ENCODE measurements at regions not wholly inside any gene's neighbourhood (a gene's known extent, or its start where the extent isn't known, plus 50 kb on each side); places are given as distances from the start of the nearest gene placed in this dataset.

GRCh38 chr11:69380451-69380901, 86.5 kb downstream of the MYEOV start (continued):
- TF ChIP-seq CTCF (IDR thresholded peaks at IDR 0.05 in 2 of 3, conservative IDR thresholded peaks at IDR 0.05 in 1 of 3; ENCODE audit: borderline replicate concordance in 1 of 3, insufficient read depth in 1 of 3, low read depth in 2 of 3, low read length in 2 of 3), result no peak

GRCh38 chr11:69380921-69381581, 87.1 kb downstream of the MYEOV start:
- ChIA-PET CTCF (no interaction called here), POLR2A (no interaction called here), RAD21 (ENCODE audit: low non-redundant PET in 1 of 2, low total read pairs in 2 of 2, uncharacterized antibody in 2 of 2, unreplicated experiment in 2 of 2) (interaction anchor here in 1 of 2 experiments (0.6 kb wide), 1 partner anchor 256 kb away, joined by 3 read pairs; no protein-coding TSS in a partner anchor)
- Histone ChIP-seq H3K4me2 (ENCODE audit: low read length) (peak overlapping the region; percentile 94), H3K36me3 (ENCODE audit: control insufficient read depth in 1 of 2, insufficient read depth in 2 of 2, low read length in 2 of 2) (no peaks in the 10 kb centered on the region), H3K27me3 (ENCODE audit: insufficient read depth, low read length) (no peaks in the 10 kb centered on the region), H3K27ac (ENCODE audit: low read depth, low read length) (peak overlapping the region; percentile 49), H3K79me2 (ENCODE audit: insufficient read depth, low read length) (no peaks in the 10 kb centered on the region), H3K4me3 (replicated peaks in 1 of 2; ENCODE audit: low read depth in 1 of 2, low read length in 2 of 2) (no peak overlapping the region), H4K20me1 (ENCODE audit: insufficient read depth) (no peaks in the 10 kb centered on the region), H2AFZ (ENCODE audit: low read depth, low read length, poor library complexity, severe bottlenecking) (no peak overlapping the region), H3K4me1 (ENCODE audit: control insufficient read depth in 1 of 2, insufficient read depth in 2 of 2, low read length in 2 of 2) (peaks cover 10 to 72% of the 10 kb centered on the region in 2 experiments), H3K9me2 (ENCODE audit: insufficient read depth) (no peaks in the 10 kb centered on the region), H3K9me3 (ENCODE audit: control insufficient read depth in 1 of 2, insufficient read depth in 1 of 2, low read depth in 1 of 2, low read length in 2 of 2) (no peaks in the 10 kb centered on the region), H3K9ac (ENCODE audit: low read length) (no peak overlapping the region)
- intact Hi-C loops (cut with micrococcal nuclease), result loop anchor here (5.0 kb wide), 1 partner anchor 256 kb away; no protein-coding TSS in a partner anchor
- BruUV-seq (replicated peaks), result no TSS peak
- ATAC-seq (no peak), DNase-seq (ENCODE audit: low read depth, low spot score) (no peak)
- TF ChIP-seq CBX3 (IDR thresholded peaks at IDR 0.05; ENCODE audit: low read depth) (0 out of 2 replicates have a peak, but pooled peaks have one; percentile 9), MAX (IDR thresholded peaks at IDR 0.05) (no peak)
